Stimulated activated CD4-positive, alpha-beta T cell treated with anti-CD3 and anti-CD28 coated beads, Interleukin-4, amount 100 ng/mL, for 4 hours (primary cell): ENCODE measurements at regions not wholly inside any gene's neighbourhood (a gene's known extent, or its start where the extent isn't known, plus 50 kb on each side); places are given as distances from the start of the nearest gene placed in this dataset.

Source experiments
- DNase-seq, 2 experiments: peaks; one replicate each; pipeline ENCODE4 v3.0.0-alpha.2; 2020

DNA sequence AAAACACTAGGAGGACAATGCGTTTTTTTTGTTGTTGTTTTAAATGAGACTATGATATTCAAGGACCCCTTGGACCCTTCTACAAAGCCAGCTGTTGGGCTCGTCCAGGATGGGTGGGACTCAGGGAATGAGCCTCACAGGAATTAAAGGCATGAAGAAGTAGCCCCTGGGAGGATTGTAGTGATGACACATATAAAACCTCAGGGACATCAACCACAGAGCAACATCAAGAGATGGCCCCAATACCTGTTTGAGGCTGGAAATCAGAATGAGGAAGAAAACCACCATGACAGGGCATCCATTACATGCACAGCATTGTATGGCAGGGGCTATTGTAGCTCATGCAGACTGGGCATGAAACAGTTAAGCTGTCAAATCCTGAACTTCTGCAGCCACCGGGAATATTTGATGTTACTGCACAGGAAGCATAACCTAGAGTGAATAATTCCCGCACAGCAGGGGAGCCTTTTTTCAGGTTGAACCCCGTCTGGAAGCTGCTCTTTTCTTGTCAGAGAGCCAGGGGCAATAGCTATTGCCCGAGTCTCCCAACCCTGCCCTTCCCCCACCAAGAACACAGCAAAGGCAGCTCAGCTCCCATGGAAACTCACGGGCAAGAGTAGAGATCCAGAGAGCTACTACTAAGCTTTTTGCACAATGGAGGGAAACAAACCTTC is 140.2 kb upstream of the FGGY start:
- no peak for DNase-seq

DNA sequence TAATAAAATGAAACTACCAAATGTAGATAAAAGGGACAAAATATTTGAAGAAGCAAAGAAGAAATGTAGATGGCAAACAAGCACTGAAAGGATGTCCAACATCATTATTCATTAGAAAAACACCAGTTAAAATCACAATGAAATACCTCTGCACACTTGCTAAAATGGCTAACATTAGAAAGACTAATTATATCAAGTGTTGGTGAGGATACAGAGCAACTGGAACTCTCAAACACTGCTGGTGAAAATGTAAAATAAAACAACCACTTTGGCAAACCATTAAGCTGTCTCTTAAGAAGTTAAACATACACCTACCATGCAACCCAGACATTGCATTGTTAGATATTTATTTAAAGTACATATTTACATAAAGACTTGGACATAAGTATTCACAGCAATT is 138.6 kb upstream of the FGGY start:
- no peak for DNase-seq

DNA sequence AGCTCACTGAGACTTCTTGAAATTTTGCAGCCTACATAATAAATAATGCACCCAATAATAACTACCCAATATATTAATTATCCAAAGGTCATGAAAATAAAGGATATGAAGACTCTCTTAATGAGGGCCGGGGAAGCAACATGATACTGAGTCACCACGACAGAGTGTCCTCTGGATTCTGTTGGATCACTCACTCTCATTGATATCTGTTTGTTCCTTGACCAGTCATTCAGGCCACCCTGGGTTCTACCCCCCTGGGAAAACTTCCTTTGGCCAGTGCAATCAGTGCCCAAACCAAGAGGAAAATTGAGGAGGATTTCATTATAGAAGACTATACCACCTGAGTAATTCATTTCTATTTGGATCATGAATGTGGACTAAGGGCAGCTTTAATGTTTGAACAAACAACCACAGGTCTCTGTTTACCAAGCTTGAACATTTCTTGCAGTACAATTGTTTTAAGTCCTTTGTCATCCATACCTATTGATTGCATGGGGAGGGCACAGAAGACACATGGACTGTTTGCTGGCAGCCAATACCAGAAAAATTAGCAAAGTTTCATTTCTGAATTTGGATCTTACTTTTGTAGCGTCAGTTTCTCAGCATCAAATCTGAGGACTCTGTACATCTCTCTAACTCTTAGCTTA is 137.2 kb upstream of the FGGY start:
- no peak for DNase-seq

DNA sequence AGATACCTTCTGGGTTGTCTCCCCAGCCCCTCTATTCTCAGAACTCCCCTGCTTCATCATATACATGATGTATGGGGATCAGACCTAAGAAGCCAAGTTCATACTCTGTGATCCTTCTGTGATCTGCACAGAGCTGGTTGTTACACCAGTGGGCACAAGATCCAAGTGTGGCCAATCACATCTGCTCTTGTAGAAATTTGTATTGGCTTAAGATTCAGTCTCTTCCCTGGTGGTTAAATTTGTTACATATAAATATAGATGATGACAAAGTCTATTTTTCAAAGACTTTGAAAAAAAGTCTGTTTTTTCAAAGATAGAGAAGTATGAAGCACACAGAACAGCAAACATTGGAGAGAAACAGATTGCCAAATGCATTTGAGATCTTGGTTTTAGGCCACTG is 135.8 kb upstream of the FGGY start:
- no peak for DNase-seq

DNA sequence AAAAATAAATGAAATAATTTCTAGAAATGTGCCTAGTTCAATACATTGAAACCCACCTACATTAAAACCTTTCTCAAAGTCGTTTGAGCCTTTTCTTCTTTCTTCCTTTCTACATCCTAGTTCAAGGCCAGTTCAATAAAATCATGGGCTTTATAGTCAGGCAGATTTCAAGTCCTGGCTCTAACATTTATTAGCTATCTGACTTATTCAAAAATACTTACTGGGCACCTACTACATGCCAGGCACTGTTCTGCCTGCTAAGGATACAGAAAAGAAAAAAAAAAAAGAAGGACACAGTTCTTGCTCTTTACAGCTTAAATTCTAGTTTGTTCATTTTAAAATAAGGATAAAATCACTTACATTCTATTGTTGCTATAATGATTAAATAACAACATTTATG is 134.2 kb upstream of the FGGY start:
- no peak for DNase-seq

DNA sequence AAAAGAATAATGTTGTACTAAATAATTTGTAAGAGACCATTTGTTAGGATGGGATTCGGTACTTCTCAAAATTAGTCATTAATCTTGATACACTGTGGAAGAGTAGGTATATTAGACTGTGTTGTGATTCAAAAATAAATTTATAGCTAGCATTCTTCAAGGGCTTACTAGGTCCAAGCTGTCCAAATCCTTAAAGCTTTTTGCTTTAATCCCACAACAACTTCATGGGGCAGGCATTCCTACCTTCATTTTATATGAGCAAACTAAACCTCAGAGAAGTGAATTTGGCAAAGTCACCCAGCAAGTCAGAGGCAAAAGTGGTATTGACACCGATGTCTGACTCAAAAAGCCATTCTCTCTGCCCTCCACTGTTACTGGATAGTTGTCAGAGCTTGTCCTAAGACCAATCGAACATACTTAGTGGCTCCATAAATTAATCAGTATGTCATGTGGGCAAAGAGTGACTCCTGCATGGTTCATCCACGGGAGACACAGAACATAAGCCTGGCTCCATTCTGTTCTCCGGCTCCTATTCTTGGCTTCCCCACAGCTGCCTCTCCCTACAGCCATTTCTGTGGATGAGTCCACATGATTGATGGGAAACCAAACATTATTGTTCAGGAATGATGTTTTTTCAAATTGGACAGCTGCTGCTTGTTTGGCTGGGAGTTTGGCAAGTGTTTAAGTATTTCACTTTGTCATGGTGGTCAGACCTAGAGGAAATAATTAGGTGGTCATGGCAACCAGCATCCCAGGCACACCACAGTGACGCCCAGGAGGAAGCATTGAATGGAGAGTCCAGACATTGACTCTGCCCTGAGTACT is 133.4 kb upstream of the FGGY start:
- DNase-seq, result no peak

DNA sequence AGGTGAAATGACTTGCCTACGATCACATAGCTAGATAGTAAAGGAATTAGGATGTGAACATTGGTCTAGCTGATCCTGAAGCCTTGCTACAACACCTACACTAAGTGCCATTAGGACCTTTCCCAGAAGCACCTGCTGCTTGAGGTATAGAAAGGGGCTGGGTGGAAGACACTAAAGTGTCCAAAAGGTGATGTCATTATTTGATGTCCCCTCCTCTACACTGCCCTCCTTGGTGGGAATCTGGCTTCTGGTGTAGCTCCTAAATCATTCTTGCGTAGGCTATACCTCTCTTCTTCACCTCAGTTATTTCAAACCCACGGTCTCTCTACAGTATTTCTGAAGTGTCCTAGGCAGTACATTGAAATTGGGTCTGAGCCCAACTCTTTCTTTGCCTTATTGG is 132.5 kb upstream of the FGGY start:
- DNase-seq, result no peak

DNA sequence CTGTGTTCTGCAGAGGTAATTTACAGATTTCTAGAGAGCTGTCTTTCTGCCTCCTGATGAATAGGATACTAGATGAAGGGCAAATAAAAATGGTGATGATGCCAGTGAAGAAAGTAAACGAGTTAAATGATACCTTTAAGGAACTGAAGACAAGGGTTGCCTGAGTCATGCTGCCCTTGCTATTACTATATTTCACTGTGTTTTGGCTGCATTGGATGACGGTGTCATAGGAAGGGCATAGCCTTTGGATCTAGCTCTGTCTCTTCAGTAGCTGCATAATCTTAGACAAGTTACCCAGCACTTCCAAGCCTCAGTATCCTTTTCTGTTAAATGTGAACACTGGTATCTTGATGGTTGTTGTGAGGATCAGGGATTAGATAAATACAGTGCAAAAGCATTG is 131.5 kb upstream of the FGGY start:
- DNase-seq, result no peak

DNA sequence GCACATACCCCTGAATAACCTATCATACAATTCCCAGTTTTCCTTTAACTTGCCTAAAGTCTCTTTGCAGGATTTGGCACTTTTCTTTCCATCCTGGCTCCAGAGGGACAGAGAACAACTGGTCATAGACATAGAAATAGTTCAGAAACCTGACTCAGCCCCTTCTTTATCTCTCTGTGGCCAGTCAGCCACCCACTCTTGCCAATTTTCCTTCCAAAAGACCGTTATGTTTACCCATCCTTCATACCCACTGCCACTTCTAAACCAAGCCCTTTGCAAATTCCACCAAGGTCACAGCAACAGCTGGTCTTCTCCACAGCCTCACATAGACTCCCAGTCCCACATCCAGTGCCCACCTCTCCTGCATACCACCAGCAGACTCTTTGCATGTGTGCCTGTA is 127.2 kb upstream of the FGGY start:
- DNase-seq, result no peak

DNA sequence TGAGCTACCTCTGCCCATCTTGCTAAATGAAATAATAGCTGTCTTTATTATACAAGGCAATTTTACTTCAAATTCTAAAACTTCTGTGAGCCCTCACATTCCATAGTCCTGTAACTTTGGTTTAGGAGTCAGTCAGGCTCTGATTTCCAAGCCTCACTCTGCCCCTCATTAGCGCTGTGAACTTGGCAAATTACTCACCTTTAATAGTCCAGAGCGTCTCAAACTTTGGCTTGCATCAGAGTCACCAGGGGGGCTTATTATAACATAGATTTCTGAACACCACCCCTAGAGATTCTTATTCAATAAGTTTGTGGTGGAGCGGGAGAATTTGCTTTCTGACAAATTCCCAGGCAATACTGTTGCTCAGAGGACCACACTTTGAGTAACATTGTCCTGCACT is 126.2 kb upstream of the FGGY start:
- no peak for DNase-seq

DNA sequence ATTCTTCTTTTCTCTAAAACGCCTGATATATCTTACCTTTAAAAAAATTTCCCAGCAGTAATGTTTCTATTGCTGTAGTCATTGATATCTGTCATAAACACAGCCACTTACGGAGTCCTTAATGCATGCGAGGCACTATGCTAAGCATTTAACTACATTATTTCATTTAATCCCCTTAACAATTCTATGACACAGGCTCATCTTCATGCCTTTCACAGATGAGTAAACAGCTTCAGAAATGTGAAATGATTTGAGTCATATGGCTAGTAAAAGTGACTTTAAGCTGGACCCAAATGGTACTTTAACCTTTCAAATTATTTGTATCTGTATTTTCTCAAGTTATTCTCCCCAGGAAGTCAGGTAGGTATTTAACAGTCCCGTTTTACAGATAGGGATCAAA is 125.1 kb upstream of the FGGY start:
- DNase-seq, result no peak

DNA sequence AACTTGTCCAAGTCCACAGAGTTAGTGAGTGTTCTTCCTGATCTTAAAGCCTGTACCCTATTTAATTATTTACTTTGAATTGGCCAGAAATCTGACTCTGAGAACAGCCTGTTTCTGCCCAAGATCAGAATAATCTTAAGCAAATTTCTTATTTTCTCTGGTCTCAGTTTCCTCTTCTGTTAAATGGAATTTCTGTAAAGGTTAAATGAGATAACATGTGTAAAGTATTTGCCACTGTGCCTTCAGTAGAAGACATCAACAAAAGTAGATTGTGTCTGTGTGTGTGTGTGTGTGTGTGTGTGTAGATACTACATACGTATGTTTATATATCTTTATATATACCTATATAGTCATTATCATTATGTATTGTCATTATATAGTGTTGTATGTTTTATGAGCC is 124.2 kb upstream of the FGGY start:
- no peak for DNase-seq

DNA sequence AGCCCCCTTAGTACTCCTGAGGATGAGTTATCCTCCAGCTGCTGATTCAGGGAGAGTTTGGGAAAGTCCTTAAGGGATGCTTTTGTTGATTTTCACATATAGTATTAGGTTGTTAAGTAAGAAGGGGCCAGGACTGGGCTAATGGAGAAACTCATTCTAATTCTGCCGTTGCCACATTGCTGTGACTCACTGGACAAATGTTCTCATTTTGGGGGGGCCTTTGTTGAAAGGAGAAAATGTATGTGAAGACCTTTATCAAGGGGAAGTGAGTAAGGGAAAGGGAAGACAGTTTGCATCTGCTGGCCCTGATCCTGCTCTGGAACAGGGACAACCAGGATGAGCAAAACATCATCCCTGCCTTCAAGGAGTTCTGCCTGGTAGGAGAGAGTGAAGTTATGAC is 123.2 kb upstream of the FGGY start:
- DNase-seq, result no peak

DNA sequence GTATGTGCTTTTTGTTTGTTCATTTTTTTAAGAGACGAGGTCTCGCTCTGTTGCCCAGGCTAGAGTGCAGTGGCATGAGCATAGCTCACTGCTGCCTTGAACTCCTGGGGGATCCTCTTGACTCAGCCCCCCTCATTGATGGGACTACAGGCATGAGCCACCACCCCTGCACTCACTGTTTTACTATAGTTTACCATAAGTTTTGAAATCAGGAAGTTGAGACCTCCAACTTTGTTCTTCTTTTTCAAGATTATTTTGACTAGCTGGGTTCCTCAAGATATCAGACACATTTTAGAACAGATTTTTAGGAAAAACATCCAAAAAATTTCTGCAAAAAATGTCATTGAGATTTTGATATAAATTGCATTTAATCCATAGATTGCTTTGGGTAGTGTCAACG is 120.4 kb upstream of the FGGY start:
- no peak for DNase-seq

DNA sequence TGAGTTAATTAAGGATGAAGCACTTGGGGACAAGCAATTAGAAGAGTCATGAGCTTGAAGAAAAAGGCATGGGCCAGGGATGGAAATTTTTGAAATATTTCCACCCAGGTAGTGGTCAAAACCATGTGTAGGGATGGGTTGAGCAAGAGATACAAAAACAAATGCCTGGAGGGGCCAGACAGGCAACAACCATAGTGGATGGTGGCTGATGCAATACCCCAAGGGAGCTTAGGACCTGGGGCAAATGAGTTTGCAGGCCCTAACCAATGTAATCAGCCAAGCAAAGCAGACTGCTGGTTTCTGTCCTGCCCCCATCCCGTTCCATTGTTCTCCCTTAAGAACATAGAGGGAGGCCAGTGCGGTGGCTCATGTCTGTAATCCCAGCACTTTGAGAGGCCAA is 119.1 kb upstream of the FGGY start:
- no peak for DNase-seq

DNA sequence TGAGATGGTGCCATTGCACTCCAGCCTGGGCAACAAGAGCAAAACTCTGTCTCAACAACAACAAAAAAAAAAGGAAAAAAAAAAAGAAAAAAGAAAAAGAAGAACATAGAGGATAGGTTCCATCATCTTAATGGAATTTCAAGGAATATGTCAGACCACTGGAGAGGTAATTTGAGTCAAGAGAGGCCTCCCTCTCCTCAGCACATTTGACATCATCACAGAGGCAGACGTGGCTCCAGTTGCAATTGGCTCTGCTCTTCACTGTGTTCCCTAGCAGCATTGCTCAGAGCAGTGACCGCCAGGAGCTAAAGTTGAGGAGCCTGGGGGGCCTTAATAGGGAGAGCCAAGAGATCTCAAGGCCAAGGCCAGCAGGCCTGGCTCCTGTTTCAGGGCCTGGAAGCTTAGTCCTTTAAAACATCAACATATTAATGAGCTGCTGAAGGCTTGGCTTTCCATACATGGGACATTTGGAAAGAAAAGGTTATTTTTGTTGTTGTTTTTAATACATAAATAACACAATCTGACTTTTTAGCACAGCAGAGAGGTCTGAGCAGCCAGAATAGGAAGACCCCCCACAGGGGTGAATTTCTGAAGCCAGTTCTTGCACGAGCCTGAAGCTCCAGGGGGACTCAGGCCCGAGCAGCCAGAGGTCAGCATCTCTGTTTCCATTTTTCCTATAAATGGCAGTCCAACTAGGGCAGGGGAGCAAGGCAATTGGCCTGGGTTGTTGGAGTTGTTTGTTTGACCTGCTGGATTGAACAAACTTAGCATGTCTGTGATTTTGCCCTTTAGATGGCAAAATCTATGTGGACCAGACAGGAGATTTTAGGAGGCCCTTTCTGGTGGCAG is 118.3 kb upstream of the FGGY start:
- no peak for DNase-seq

DNA sequence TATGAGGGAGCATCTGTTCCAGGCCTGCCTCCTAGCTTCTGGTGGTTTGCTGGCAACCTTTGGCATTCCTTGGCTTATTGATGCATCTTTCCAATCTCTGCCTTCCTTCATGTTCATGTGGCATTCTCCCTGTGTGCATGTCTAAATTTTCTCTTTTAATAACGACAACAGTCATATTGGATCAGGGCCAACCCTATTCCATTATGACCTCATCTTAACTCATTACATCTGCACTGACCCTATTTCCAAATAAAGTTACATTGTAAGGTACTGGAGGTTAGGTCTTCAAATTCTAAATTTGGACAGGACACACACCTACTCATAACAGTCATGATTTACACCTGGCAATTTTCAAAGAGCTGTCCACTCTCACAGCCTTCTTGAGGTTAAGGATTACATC is 117.2 kb upstream of the FGGY start:
- no peak for DNase-seq

DNA sequence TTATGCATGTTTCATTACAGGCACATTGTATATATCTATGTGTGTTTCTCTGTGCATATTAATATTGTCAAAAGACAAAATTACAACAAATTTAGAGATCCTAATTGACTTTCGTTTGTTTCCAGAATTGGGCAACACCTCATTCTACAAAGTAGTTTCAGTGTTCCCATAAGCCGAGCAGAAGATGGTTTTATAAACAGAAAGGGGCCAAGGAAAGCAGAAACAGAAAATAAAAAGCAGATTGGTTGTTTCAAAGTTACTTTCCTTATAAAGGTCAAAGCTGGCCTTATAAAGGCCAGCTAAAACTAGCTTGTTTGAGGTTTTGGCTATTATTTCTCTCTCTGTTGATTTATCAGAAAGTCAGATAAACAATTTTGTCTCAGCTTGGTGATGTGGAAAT is 116.2 kb upstream of the FGGY start:
- DNase-seq, result no peak

DNA sequence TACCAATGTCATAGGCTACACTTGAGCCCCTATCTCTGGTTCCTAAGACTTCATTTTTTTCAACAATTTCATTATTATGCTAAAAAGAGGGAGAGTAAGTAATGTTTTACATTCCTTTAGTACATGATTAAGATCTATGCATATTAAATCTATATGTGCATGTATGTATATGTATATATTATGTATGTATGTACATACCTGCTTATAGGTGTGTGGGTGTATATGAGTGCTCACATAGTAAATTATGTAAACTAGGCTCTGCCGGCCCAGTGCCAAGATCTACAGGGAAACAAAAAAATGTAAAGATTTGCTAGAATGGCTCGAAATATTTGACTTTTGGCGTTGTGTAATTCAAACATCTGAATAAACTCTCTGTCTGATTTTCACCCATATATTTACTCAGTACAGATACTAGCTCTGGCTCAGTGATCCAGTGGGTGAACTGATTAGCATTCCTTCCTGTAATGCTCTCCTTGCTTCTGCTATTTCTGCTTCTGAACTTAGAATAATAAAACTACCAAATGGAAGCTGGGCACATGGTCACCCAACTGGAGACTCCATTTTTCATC is 113.1 kb upstream of the FGGY start:
- no peak for DNase-seq

DNA sequence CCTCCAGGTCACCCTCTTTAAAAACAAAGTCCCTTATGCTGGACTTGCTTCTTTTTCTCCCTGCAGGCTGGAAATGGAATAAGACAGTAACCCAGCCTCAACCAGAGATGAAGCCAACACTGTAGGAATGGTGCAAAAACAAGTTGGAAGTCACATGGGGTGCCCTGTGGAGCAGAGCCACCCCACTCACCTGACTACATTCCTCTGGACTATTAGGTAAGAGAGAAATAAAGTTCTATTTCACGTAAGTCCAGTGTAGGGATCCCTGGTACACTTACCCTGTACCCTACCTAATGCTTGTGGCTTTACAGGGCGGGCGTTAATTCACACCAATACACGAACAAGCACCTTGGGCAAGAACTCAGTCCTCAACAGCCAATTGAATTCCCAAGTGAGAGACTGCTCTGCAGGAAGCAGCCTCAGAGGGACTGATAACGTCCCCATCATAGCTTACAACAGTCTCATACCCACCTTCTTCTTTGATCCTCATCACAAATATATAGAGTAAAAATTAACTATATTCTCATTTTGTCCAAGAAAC is 112.5 kb upstream of the FGGY start:
- no peak for DNase-seq

DNA sequence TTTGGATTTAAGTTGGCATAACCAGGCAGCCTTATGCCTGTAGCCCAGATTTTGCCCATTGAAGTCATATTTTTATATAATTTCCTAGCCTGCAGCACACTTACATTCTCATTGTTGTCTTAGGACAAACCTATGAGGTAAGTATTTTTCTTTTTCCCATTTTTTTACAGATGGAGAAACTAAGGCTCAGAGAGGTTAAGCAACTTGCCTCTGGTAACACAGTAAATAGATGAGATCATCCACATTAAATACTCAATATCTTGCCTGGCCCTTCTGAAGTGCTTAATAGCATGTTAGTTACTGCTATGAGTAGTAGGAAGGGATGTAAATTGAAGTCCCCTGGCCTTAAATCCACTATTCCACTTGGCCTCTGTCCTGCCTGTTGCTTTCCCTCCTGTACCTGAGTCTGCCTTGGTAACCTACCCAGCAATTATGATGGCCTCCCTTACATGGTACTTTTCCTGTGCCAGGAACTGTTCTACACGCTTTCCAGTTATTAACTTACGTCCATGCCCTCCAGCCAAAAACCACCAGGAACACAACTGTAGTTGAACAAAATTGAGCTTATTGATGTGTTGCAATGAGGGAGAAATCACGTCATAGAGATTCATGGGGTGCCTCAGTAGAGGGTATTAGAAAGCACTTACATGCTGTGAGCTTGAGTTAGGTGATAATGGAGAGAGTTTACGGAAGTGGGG is 111.6 kb upstream of the FGGY start:
- DNase-seq, result no peak

DNA sequence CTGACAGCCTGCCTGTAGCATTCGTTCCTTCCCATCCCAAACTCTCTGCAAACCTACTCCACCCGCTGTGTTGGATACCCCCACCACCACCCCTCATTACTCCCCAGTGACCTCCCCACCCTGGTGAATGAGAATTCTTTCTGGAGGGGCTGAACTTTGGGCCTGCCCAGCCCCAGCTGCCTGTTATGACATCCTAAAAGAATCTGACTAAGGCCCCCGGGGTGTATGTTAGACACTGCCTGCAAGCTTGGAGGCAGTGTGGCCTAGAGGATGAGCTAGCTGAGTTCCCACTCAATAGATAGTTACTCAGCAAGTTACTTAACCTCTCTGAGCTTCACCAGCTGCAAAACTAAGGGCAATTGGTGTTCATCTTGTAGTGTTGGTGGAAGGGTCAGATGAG is 110.2 kb upstream of the FGGY start:
- no peak for DNase-seq
